PC-9 (cell line): ENCODE measurements at regions not wholly inside any gene's neighbourhood (a gene's known extent, or its start where the extent isn't known, plus 50 kb on each side); places are given as distances from the start of the nearest gene placed in this dataset.

ENCODE experiments used
- EZH2 ChIP-seq: fragments of 200-600 bp; sonication (generic); IDR thresholded peaks from 2 replicates; pipeline ENCODE4 v1.8.0; 2017; ENCODE audit warnings: antibody characterized with exemption, low read depth
- TF ChIP-seq, protein P1 (sequence below): fragments of 200-600 bp; sonication (generic); conservative IDR thresholded peaks from 2 replicates; pipeline ENCODE4 v1.6.1; 2017; ENCODE audit warnings: mixed run types, antibody characterized with exemption, mild to moderate bottlenecking, moderate library complexity

DNA sequence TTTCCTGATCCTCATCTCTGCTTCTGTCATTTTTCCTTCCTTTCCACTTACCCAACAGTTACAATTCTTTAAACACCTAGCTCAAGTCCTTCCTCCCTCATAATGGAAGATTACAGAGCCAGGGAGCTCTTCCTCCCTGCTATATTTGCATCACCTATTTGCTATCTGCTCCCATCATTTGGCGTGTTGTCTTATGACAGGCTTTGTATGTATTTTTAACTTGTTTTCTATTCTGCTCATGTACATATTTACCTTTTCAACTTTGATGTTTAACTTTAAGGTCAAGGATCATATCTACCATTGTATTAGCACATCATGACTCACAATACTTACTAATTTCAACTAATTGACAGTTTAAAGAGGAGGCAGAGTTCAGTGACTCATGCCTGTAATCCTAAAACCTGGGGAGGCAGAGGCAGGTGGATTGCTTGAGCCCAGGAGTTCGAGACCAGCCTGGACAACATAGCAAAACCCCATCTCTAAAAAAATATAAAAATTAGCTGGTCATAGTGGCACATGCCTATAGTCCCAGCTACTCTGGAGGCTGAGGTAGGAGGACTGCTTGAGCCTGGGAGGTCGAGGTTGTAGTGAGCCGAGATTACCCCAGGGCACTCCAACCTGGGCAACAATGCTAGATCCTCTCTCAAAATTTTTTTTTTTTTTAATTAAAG is 92.5 kb upstream of the FOXN2 start:
- TF ChIP-seq EZH2: no peak
- TF ChIP-seq, protein P1, sequence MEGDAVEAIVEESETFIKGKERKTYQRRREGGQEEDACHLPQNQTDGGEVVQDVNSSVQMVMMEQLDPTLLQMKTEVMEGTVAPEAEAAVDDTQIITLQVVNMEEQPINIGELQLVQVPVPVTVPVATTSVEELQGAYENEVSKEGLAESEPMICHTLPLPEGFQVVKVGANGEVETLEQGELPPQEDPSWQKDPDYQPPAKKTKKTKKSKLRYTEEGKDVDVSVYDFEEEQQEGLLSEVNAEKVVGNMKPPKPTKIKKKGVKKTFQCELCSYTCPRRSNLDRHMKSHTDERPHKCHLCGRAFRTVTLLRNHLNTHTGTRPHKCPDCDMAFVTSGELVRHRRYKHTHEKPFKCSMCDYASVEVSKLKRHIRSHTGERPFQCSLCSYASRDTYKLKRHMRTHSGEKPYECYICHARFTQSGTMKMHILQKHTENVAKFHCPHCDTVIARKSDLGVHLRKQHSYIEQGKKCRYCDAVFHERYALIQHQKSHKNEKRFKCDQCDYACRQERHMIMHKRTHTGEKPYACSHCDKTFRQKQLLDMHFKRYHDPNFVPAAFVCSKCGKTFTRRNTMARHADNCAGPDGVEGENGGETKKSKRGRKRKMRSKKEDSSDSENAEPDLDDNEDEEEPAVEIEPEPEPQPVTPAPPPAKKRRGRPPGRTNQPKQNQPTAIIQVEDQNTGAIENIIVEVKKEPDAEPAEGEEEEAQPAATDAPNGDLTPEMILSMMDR: no peak
